H1 (cell line): ENCODE measurements at regions not wholly inside any gene's neighbourhood (a gene's known extent, or its start where the extent isn't known, plus 50 kb on each side); places are given as distances from the start of the nearest gene placed in this dataset.
A peak's percentile ranks its signal among the peaks of the same experiment; 100 is the strongest.

ENCODE experiments used
- CTCF ChIA-PET: fragments of 300-600 bp; sonication (Branson Sonifier 250); formaldehyde crosslinking; loops from one replicate; lab custom pipeline; 2021; ENCODE audit not compliant: partially characterized antibody; lab: Charles Lee
- POLR2A ChIA-PET: fragments of 300-600 bp; sonication (Branson Sonifier 250); formaldehyde crosslinking; loops from one replicate; lab custom pipeline; 2021; ENCODE audit warnings: inconsistent platforms; ENCODE audit not compliant: partially characterized antibody; lab: Charles Lee
- DNase-seq, 2 experiments: peaks; one replicate each; pipeline versions ENCODE4 v3.0.0 to v3.0.0-alpha.2; 2010 to 2022; ENCODE audit warnings: low spot score in 2 of 2, low read depth in 1 of 2, mixed read lengths in 1 of 2
- FAIRE-seq: peaks from 2 replicates; lab custom pipeline; 2011; peaks lifted over from hg19 to GRCh38; lab: Jason Lieb, UNC
- H2AFZ ChIP-seq: 2 replicates; pipeline ENCODE4 v1.8.1; 2012; ENCODE audit warnings: low read length, inconsistent platforms
- H2AK5ac ChIP-seq: 2 replicates; pipeline ENCODE4 v1.6.1; 2013; ENCODE audit warnings: low read depth, low read length
- H2BK120ac ChIP-seq: replicated peaks from 2 replicates; pipeline ENCODE3; 2013; ENCODE audit warnings: low read depth, low read length, inconsistent platforms
- H2BK12ac ChIP-seq: 2 replicates; pipeline ENCODE4 v1.6.1; 2013; ENCODE audit warnings: low read depth, low read length
- H2BK15ac ChIP-seq: 2 replicates; pipeline ENCODE4 v1.6.1; 2013; ENCODE audit warnings: low read length
- H2BK20ac ChIP-seq: 2 replicates; pipeline ENCODE4 v1.6.1; 2013; ENCODE audit warnings: low read length
- H2BK5ac ChIP-seq: 2 replicates; pipeline ENCODE4 v1.6.1; 2013; ENCODE audit warnings: low read depth, low read length
- H3K14ac ChIP-seq: 2 replicates; pipeline ENCODE4 v1.6.1; 2013; ENCODE audit warnings: inconsistent platforms; ENCODE audit not compliant: insufficient read length
- H3K18ac ChIP-seq: 2 replicates; pipeline ENCODE4 v1.6.1; 2013; ENCODE audit warnings: low read length; ENCODE audit errors: extremely low read depth
- H3K23ac ChIP-seq: 2 replicates; pipeline ENCODE4 v1.6.1; 2013; ENCODE audit warnings: inconsistent platforms; ENCODE audit not compliant: insufficient read length
- H3K23me2 ChIP-seq: 2 replicates; pipeline ENCODE4 v1.6.1; 2013; ENCODE audit warnings: low read depth, low read length
- H3K27ac ChIP-seq: 2 replicates; pipeline ENCODE4 v1.6.1; 2011; ENCODE audit warnings: low read depth, low read length, inconsistent platforms
- H3K27me3 ChIP-seq, 4 experiments: replicated peaks in 1 of 4; 1 replicate in 1 of 4; 2 replicates in 3 of 4; pipeline versions ENCODE4 v1.6.1 to v1.8.1; 2011 to 2013; ENCODE audit warnings: low read length in 3 of 4, mild to moderate bottlenecking in 3 of 4, inconsistent platforms in 2 of 4, mixed read lengths in 2 of 4, moderate library complexity in 1 of 4; ENCODE audit not compliant: control insufficient read depth in 3 of 4, insufficient read depth in 3 of 4; ENCODE audit errors: extremely low read depth in 1 of 4
- H3K36me3 ChIP-seq, 4 experiments: 2 replicates each; pipeline versions ENCODE4 v1.6.1 to v1.8.1; 2011 to 2013; ENCODE audit warnings: mild to moderate bottlenecking in 4 of 4, low read length in 3 of 4, moderate library complexity in 2 of 4, control low read depth in 1 of 4, inconsistent platforms in 1 of 4; ENCODE audit not compliant: insufficient read depth in 4 of 4, control insufficient read depth in 2 of 4
- H3K4ac ChIP-seq: replicated peaks from 2 replicates; pipeline ENCODE3; 2013; ENCODE audit warnings: low read length, low read depth, mixed read lengths, inconsistent platforms; ENCODE audit not compliant: insufficient read length
- H3K4me1 ChIP-seq, 4 experiments: replicated peaks in 1 of 4; 1 replicate in 1 of 4; 2 replicates in 3 of 4; pipeline versions ENCODE4 v1.6.1 to v1.8.1; 2011 to 2013; ENCODE audit warnings: low read length in 3 of 4, inconsistent platforms in 2 of 4, mixed read lengths in 1 of 4; ENCODE audit not compliant: insufficient read depth in 4 of 4, control insufficient read depth in 3 of 4
- H3K4me2 ChIP-seq, 2 experiments: 2 replicates each; pipeline versions ENCODE4 v1.6.1 to v1.8.1; 2011 to 2013; ENCODE audit warnings: low read depth in 2 of 2, low read length in 2 of 2, control low read depth in 1 of 2, inconsistent platforms in 1 of 2, mild to moderate bottlenecking in 1 of 2; ENCODE audit not compliant: insufficient read depth in 1 of 2
- H3K4me3 ChIP-seq, 4 experiments: fragments of 200-600, 300-600 bp in 1 of 4; sonication (generic), shearing (Covaris generic), sonication (Bioruptor Twin) in 1 of 4; 2 replicates each; pipeline versions ENCODE4 v1.5.1 to v1.8.1; 2011 to 2016; ENCODE audit warnings: low read length in 4 of 4, low read depth in 3 of 4, control low read depth in 2 of 4, inconsistent platforms in 2 of 4, mild to moderate bottlenecking in 2 of 4, mixed read lengths in 1 of 4, moderate library complexity in 1 of 4; ENCODE audit not compliant: insufficient read depth in 2 of 4; ENCODE audit errors: extremely low read depth in 1 of 4
- H3K56ac ChIP-seq: replicated peaks from 2 replicates; pipeline ENCODE3; 2013; ENCODE audit warnings: low read depth, mild to moderate bottlenecking, mixed read lengths, low read length, inconsistent platforms; ENCODE audit not compliant: insufficient read length
- H3K79me1 ChIP-seq: 2 replicates; pipeline ENCODE4 v1.6.1; 2013; ENCODE audit warnings: low read depth, low read length, control low read depth
- H3K79me2 ChIP-seq, 2 experiments: 2 replicates each; pipeline versions ENCODE4 v1.6.1 to v1.8.1; 2012 to 2013; ENCODE audit warnings: low read length in 2 of 2, mild to moderate bottlenecking in 2 of 2, inconsistent platforms in 1 of 2; ENCODE audit not compliant: insufficient read depth in 2 of 2, control insufficient read depth in 1 of 2
- H3K9ac ChIP-seq, 4 experiments: replicated peaks in 1 of 4; 1 replicate in 1 of 4; 2 replicates in 3 of 4; pipeline versions ENCODE4 v1.6.1 to v1.8.1; 2011 to 2013; ENCODE audit warnings: low read depth in 3 of 4, low read length in 3 of 4, control low read depth in 2 of 4, mild to moderate bottlenecking in 2 of 4, moderate library complexity in 2 of 4, inconsistent platforms in 1 of 4; ENCODE audit errors: extremely low read depth in 1 of 4
- H3K9me3 ChIP-seq, 2 experiments: 2 replicates each; pipeline versions ENCODE4 v1.6.1 to v1.8.1; 2012 to 2013; ENCODE audit warnings: mild to moderate bottlenecking in 2 of 2, moderate library complexity in 2 of 2, control low read depth in 1 of 2, inconsistent platforms in 1 of 2, low read depth in 1 of 2, low read length in 1 of 2, mixed read lengths in 1 of 2; ENCODE audit not compliant: insufficient read depth in 2 of 2
- H4K20me1 ChIP-seq, 2 experiments: replicated peaks in 1 of 2; 2 replicates each; pipeline versions ENCODE3 to v1.8.1; 2011 to 2013; ENCODE audit warnings: inconsistent platforms in 2 of 2, low read length in 2 of 2, mild to moderate bottlenecking in 1 of 2; ENCODE audit not compliant: insufficient read depth in 2 of 2, control insufficient read depth in 1 of 2
- H4K5ac ChIP-seq: 2 replicates; pipeline ENCODE4 v1.6.1; 2013; ENCODE audit warnings: low read length, low read depth, mixed read lengths, inconsistent platforms; ENCODE audit not compliant: insufficient read length
- H4K8ac ChIP-seq: 2 replicates; pipeline ENCODE4 v1.8.0; 2013; ENCODE audit warnings: mild to moderate bottlenecking, moderate library complexity, low read length, inconsistent platforms; ENCODE audit not compliant: insufficient read depth; ENCODE audit errors: extremely low read depth
- H4K91ac ChIP-seq: replicated peaks from 2 replicates; pipeline ENCODE3; 2013; ENCODE audit warnings: low read length, mixed read lengths, inconsistent platforms; ENCODE audit not compliant: insufficient read length
- CHD2 ChIP-seq: IDR thresholded peaks from 2 replicates; pipeline ENCODE4 v1.6.1; 2012; ENCODE audit warnings: low read length, improper control_type of control experiment
- WGBS, 2 experiments: shearing (Covaris generic) in 1 of 2; methylation state at CpG; one replicate each; pipeline versions ENCODE4 v1.1.6 to v1.1.7; 2013 to 2015; ENCODE audit warnings: low lambda C conversion rate in 2 of 2, mixed read lengths in 2 of 2, inconsistent platforms in 1 of 2, low coverage in 1 of 2, missing lambda C conversion rate in 1 of 2; ENCODE audit not compliant: insufficient replicate concordance in 2 of 2, insufficient coverage in 1 of 2, insufficient read length in 1 of 2; ENCODE audit errors: extremely low coverage in 1 of 2, missing lambda C conversion rate in 1 of 2; 5-methylcytosine and 5-hydroxymethylcytosine counted together

- Histone ChIP-seq H4K20me1 (no peaks in the 10 kb centered on the region), H3K4me2 (no peak overlapping the region), H3K27ac (no peak overlapping the region), H2AK5ac (no peak overlapping the region), H4K91ac (no peak overlapping the region), H2BK12ac (no peak overlapping the region), H3K4me3 (no peak overlapping the region), H3K9me3 (no peaks in the 10 kb centered on the region), H2BK5ac (no peak overlapping the region), H2BK20ac (no peak overlapping the region), H3K56ac (no peak overlapping the region), H3K4me1 (peaks cover 0 to 3% (median 0%) of the 10 kb centered on the region in 4 experiments; a peak in 3 of 7 replicates), H3K4ac (no peak overlapping the region), H2AFZ (no peak overlapping the region), H3K23me2 (peaks cover 2% of the 10 kb centered on the region), H2BK120ac (no peak overlapping the region), H4K8ac (no peak overlapping the region), H3K79me2 (no peaks in the 10 kb centered on the region), H4K5ac (no peak overlapping the region), H3K9ac (no peak overlapping the region), H2BK15ac (no peak overlapping the region), H3K27me3 (no peaks in the 10 kb centered on the region; a peak in 1 of 7 replicates), H3K36me3 (no peaks in the 10 kb centered on the region), H3K23ac (no peak overlapping the region), H3K14ac (no peak overlapping the region), H3K18ac (no peak overlapping the region), H3K79me1 (no peaks in the 10 kb centered on the region)
- FAIRE-seq (no peak), DNase-seq (peak in 1 of 2 experiments; percentile 0)
- CTCF ChIA-PET = interaction anchor here (1.2 kb wide), 1 partner anchor 34 kb away, joined by 4 read pairs; no protein-coding TSS in a partner anchor
- no peak for TF ChIP-seq CHD2
- POLR2A ChIA-PET = interaction anchor here (0.6 kb wide), 2 partner anchors 109 to 375 kb away, joined by 3 read pairs; no protein-coding TSS in a partner anchor
- 96% methylated on average over 3 of the region's 3 CpGs; no CpG with 5 or more reads in 1 of the 2 experiments for WGBS, 2 experiments
These were observed 164.2 kb downstream of the FOXO1 start for GRCh38 chr13:40502236-40502635.
